ENCODE measurements at regions not wholly inside any gene's neighbourhood (a gene's known extent, or its start where the extent isn't known, plus 50 kb on each side); places are given as distances from the start of the nearest gene placed in this dataset.

DNA sequence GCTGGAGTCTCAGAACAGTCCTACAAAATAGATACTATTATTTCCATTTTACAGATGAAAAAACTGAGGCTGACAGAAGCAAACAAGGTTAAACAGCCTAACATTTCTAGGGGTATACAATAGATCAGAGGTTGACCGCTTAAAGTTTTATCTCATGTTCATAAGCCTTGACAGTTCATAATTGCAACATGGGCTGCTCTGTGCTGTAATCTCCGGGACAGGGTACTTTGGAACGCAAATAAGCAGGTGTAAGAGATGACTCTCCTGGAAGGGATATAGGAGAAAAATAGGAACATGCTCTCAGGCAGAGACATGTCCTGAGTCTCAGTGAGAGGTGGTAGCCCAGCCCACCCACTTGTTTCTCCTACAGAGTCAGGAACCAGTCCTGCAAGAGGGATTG is 72.8 kb upstream of the RBM19 start:
- TF ChIP-seq, protein P1, sequence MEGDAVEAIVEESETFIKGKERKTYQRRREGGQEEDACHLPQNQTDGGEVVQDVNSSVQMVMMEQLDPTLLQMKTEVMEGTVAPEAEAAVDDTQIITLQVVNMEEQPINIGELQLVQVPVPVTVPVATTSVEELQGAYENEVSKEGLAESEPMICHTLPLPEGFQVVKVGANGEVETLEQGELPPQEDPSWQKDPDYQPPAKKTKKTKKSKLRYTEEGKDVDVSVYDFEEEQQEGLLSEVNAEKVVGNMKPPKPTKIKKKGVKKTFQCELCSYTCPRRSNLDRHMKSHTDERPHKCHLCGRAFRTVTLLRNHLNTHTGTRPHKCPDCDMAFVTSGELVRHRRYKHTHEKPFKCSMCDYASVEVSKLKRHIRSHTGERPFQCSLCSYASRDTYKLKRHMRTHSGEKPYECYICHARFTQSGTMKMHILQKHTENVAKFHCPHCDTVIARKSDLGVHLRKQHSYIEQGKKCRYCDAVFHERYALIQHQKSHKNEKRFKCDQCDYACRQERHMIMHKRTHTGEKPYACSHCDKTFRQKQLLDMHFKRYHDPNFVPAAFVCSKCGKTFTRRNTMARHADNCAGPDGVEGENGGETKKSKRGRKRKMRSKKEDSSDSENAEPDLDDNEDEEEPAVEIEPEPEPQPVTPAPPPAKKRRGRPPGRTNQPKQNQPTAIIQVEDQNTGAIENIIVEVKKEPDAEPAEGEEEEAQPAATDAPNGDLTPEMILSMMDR (conservative IDR thresholded peaks at IDR 0.05) = no peak

More for the DNA sequence above, 72.8 kb upstream of the RBM19 start:
- no peak overlapping the region for H3K27ac ChIP-seq (ENCODE audit: insufficient read length, low read depth, low read length)
- H3K23ac ChIP-seq (ENCODE audit: insufficient read length, low read depth, low read length) = no peak overlapping the region
- no peak overlapping the region for H3K4me2 ChIP-seq (ENCODE audit: insufficient read depth, insufficient read length, low read length)
- no peak overlapping the region for H2AFZ ChIP-seq (ENCODE audit: low read length)
- no peak overlapping the region for H2AK5ac ChIP-seq (ENCODE audit: insufficient read length, low read length)
- no peak overlapping the region for H3K14ac ChIP-seq (ENCODE audit: insufficient read depth, low read length)
- no peaks in the 10 kb centered on the region for H3K23me2 ChIP-seq (ENCODE audit: insufficient read length, low read depth, low read length, poor library complexity, severe bottlenecking)
- H3T11ph ChIP-seq (ENCODE audit: low read length) = no peak overlapping the region
- no peak overlapping the region for H2BK12ac ChIP-seq (ENCODE audit: insufficient read length, low read depth, low read length)
- no peaks in the 10 kb centered on the region; the same call in 1 of the 2 replicates for H3K27me3 ChIP-seq (ENCODE audit: insufficient read depth, low read length)
- no peaks in the 10 kb centered on the region for H3K79me2 ChIP-seq (ENCODE audit: insufficient read depth, low read length)
- H3K79me1 ChIP-seq (ENCODE audit: insufficient read depth, low read depth, low read length, poor library complexity, severe bottlenecking) = no peaks in the 10 kb centered on the region
- no peak overlapping the region for H3K56ac ChIP-seq (ENCODE audit: insufficient read length, low read depth, low read length)
- no peak overlapping the region for H4K5ac ChIP-seq (ENCODE audit: insufficient read length, low read depth, low read length)
- H4K20me1 ChIP-seq (ENCODE audit: control insufficient read depth, insufficient read depth, insufficient read length) = no peaks in the 10 kb centered on the region
- Mint-ChIP-seq H3K36me3 (ENCODE audit: insufficient read depth in 1 of 3, low read depth in 3 of 3) (no peaks in the 10 kb centered on the region), H3K27me3 (ENCODE audit: low read depth) (peaks cover 65% of the 10 kb centered on the region), H3K9me3 (peaks cover 8 to 9% of the 10 kb centered on the region in 2 experiments; a peak in 4 of 5 replicates), H3K27ac (no peak overlapping the region), H3K4me3 (no peak overlapping the region), H3K4me1 (no peaks in the 10 kb centered on the region)
- no peak overlapping the region for H2BK120ac ChIP-seq (ENCODE audit: low read depth, low read length, poor library complexity, severe bottlenecking)
- no peak overlapping the region for H2BK15ac ChIP-seq (ENCODE audit: low read depth, low read length)
- no CpG with 5 or more reads among the region's 3 CpGs for WGBS (ENCODE audit: extremely low coverage, insufficient read length, low lambda C conversion rate)
- H3K9ac ChIP-seq (ENCODE audit: extremely low read depth, insufficient read length, low read length) = no peak overlapping the region
- no peak for DNase-seq
- no peaks in the 10 kb centered on the region for H3K4me1 ChIP-seq (ENCODE audit: insufficient read depth, low read length)
- no peaks in the 10 kb centered on the region for H3K9me3 ChIP-seq (ENCODE audit: control insufficient read depth, low read depth, low read length)
- H2BK5ac ChIP-seq (ENCODE audit: insufficient read length, low read length) = no peak overlapping the region
- H3K4ac ChIP-seq (ENCODE audit: low read depth, low read length) = no peak overlapping the region
- H4K91ac ChIP-seq (ENCODE audit: insufficient read length, low read depth, low read length) = no peak overlapping the region
- H3K18ac ChIP-seq (ENCODE audit: insufficient read length, low read depth, low read length) = no peak overlapping the region
- H4K8ac ChIP-seq (replicated peaks; ENCODE audit: insufficient read length, low read depth, low read length) = no peak overlapping the region
- H2BK20ac ChIP-seq (ENCODE audit: low read depth, low read length, poor library complexity, severe bottlenecking) = no peak overlapping the region
